GM12864 (cell line): ENCODE measurements at regions not wholly inside any gene's neighbourhood (a gene's known extent, or its start where the extent isn't known, plus 50 kb on each side); places are given as distances from the start of the nearest gene placed in this dataset.
"Not testable (repeated sequence)": the region's sequence is repeated elsewhere in the genome, so short reads cannot be mapped to it uniquely, and the experiment has no call there.

ENCODE experiments used
- DNase-seq: peaks from one replicate; pipeline ENCODE4 v3.0.0-alpha.2; 2011; ENCODE audit warnings: low read depth
- H3K4me3 ChIP-seq: 2 replicates; pipeline ENCODE4 v1.5.1; 2011; ENCODE audit warnings: mild to moderate bottlenecking, low read depth, low read length, control low read depth
- TF ChIP-seq, protein P1 (sequence below): IDR thresholded peaks from 2 replicates; pipeline ENCODE4 v1.5.1; 2011; ENCODE audit warnings: low read depth, mild to moderate bottlenecking, moderate library complexity, low read length, control low read depth, inconsistent platforms; ENCODE audit errors: missing control alignments

DNA sequence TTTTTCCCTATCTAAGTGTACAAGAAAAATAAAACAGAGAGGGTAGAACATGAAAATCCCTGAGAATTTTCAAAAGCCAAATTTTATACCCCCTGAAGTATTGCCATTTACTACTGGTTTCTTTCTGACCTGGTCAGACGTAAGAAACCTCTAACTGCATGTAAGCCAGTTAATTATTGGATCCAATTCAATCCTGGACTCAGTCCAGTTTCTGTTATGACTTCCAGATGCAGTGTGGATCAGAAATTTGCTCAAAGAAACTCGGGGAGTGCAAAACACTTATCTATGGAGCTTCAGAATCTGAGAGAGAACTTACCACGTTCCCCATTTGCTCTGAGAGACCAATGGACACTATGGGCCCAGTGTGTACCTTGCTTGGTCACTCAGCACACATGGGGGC lies 383.5 kb downstream of the KLHL4 start:
- H3K4me3 ChIP-seq: no peak overlapping the region
- TF ChIP-seq, protein P1, sequence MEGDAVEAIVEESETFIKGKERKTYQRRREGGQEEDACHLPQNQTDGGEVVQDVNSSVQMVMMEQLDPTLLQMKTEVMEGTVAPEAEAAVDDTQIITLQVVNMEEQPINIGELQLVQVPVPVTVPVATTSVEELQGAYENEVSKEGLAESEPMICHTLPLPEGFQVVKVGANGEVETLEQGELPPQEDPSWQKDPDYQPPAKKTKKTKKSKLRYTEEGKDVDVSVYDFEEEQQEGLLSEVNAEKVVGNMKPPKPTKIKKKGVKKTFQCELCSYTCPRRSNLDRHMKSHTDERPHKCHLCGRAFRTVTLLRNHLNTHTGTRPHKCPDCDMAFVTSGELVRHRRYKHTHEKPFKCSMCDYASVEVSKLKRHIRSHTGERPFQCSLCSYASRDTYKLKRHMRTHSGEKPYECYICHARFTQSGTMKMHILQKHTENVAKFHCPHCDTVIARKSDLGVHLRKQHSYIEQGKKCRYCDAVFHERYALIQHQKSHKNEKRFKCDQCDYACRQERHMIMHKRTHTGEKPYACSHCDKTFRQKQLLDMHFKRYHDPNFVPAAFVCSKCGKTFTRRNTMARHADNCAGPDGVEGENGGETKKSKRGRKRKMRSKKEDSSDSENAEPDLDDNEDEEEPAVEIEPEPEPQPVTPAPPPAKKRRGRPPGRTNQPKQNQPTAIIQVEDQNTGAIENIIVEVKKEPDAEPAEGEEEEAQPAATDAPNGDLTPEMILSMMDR: no peak
- DNase-seq: no peak

DNA sequence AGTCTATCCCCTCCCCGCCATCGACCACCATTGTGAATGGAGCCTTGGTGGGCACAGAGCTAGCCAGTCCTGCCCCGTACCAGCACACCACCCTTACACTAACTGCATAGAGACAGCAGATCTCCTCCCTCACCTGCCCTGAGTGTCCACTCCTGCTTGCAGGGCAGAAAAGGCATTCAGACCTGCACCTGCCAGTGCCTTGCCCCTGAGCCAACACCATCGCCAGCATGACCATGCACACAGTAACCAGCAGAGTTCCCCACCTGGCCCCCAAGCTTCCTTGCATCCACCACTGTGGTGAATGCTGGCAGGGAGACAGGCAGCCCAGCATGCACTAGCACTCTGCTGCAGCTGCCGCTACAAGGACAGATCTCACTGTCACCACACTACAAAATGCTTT lies 397.1 kb downstream of the KLHL4 start:
- no peak for DNase-seq
- TF ChIP-seq, protein P1: no peak
- no peak overlapping the region for H3K4me3 ChIP-seq

DNA sequence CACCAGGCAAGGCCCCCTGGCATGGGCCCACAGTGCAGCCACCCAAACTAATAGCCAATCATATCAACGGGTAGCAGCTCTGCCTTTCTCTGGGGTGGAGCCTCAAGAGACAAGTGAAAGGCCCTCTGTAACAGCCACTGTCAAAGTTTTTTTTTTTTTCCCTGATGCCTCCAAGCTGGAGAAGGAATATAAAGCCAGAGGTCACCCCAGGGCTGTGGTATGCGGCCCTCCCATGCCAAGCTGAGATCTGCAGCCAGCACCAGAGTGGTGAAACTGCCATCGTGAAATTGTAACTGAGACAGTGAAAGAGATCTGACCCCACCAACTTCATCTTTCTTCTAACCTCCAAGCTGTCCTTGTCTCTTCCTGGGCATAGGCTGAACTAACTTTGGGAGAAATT lies 407.0 kb downstream of the KLHL4 start:
- no peak overlapping the region for H3K4me3 ChIP-seq
- no peak for DNase-seq
- TF ChIP-seq, protein P1: no peak

DNA sequence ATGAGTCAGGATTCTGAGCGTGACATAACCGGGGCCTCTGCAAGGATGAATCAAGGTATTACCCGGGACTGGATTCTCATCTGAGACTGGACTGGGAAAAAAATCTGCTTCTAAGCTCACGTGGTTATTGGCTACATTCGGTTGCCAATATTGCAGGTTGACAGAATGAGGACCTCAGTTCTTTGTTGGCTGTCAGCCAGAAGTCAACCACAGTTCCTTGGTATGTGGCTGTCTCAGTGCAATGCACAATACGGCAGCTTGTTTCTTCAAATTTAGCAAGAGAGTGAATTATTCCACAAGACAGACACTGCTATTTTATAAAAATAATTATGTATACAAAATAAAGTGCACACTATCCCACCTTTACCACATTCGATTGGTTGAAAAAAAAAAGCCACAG lies 424.2 kb downstream of the KLHL4 start:
- DNase-seq: no peak
- H3K4me3 ChIP-seq: no peak overlapping the region
- TF ChIP-seq, protein P1: no peak

DNA sequence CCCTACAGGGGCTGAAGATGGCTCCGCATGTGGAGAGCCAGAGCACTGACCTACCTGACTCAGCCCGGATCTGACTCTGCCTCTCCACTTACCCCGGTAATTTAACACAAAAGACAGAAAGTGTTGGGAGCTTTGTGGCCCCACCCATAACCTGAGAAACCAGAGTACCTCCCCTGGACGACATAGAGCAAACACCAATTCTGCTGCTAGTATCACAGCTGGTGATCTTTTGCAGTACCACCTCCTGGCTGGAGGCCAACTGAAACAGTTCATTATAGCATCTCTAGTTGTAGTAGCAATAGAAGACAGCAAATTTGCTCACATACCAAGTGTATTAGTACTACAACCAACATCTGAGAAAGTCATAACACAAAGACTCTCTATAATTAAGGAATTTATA lies 443.9 kb downstream of the KLHL4 start:
- no peak for DNase-seq
- H3K4me3 ChIP-seq: no peak overlapping the region
- TF ChIP-seq, protein P1: no peak

DNA sequence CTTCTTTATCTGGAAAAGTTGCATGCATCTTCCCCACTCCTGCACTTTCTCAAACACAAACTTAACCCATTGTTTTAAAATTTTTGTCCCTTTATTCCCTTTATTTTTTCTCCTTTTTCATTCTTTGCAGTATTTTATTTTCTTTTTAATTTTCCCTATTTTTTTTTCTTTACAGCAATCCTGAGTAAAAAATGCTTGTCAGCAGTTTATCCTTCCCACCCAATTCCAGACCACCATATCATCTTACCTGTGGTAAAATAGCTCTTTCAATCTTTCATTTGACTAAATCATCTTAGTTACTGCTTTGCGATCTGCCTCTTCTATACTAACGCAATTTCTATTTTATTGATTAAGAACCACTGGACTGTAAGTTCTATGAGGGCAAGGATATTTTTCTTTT lies 450.5 kb downstream of the KLHL4 start:
- DNase-seq: no peak
- H3K4me3 ChIP-seq: no peak overlapping the region
- TF ChIP-seq, protein P1: no peak

DNA sequence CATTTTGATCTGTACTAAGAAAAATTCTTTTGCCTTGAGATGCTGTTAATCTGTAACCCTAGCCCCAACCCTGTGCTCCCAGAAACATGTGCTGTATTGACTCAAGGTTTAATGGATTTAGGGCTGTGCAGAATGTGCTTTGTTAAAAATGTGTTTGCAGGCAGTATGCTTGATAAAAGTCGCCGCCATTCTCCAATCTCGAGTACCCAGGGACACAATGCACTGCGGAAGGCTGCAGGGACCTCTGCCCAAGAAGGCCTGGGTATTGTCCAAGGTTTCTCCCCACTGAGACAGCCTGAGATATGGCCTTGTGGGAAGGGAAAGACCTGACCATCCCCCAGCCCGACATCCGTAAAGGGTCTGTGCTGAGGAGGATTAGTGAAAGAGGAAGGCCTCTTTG lies 454.5 kb downstream of the KLHL4 start:
- DNase-seq, H3K4me3 ChIP-seq: not testable (repeated sequence)

DNA sequence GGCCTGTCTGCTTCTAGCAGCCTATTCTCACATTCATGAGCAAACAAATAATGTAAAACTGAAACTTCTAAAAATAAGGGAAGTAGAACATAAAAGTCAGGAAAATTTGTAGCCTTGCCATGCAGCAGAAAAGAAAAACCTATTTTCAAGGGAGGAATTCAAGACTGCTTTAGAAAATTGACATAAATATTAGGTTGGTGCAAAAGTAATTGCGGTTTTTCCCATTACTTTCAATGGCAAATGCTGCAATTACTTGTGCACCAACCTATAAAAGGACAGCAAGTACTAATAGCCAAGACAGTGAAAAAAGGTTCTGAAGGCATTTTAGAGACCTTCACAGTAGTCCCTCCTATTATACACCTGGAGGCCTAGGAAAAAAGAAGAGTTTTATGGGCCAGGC lies 457.8 kb downstream of the KLHL4 start:
- H3K4me3 ChIP-seq: no peak overlapping the region
- DNase-seq: no peak
- TF ChIP-seq, protein P1: no peak

DNA sequence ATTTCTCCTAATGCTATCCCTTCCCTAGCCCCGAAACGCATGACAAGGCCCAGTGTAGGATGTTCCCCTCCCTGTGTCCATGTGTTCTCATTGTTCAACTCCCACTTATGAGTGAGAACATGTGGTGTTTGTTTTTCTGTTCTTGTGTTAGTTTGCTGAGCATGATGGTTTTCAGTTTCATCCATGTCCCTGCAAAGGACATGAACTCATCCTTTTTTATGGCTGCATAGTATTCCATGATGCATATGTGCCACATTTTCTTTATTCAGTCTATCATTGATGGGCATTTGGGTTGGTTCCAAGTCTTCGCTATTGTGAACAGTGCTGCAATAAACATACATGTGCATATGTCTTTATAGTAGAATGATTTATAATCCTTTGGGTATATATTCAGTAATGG lies 490.3 kb downstream of the KLHL4 start:
- H3K4me3 ChIP-seq: not testable (repeated sequence)

More for the DNA sequence above, 490.3 kb downstream of the KLHL4 start:
- DNase-seq: not testable (repeated sequence)
